Activated CD4-positive, alpha-beta T cell treated with anti-CD3 and anti-CD28 coated beads for 36 hours (primary cell): ENCODE measurements at regions not wholly inside any gene's neighbourhood (a gene's known extent, or its start where the extent isn't known, plus 50 kb on each side); places are given as distances from the start of the nearest gene placed in this dataset.
A peak's percentile ranks its signal among the peaks of the same experiment; 100 is the strongest.

ENCODE experiments used
- ATAC-seq: fragments of 200-7000 bp; cut with Tn5 transposase; one replicate; pipeline ENCODE4 v1.10.0; 2021; ENCODE audit warnings: mild to moderate bottlenecking, moderate library complexity
- CTCF ChIA-PET: fragments of 350-600 bp; sonication (Branson Sonifier 250); formaldehyde crosslinking; loops from one replicate; lab custom pipeline; 2021; ENCODE audit warnings: antibody characterized with exemption; lab: Charles Lee
- POLR2A ChIA-PET: fragments of 350-600 bp; sonication (Branson Sonifier 250); formaldehyde crosslinking; loops from one replicate; lab custom pipeline; 2021; ENCODE audit warnings: antibody characterized with exemption, inconsistent platforms; lab: Charles Lee
- DNase-seq: peaks from one replicate; pipeline ENCODE4 v3.0.0-alpha.2; 2020
- H3K27ac Mint-ChIP-seq: one replicate; pipeline ENCODE4 v1.8.0; 2021; ENCODE audit warnings: mixed read lengths
- H3K27me3 Mint-ChIP-seq: one replicate; pipeline ENCODE4 v1.8.0; 2021; ENCODE audit warnings: mixed read lengths
- H3K36me3 Mint-ChIP-seq: one replicate; pipeline ENCODE4 v1.8.0; 2021; ENCODE audit warnings: low read depth, mixed read lengths
- H3K4me1 Mint-ChIP-seq: one replicate; pipeline ENCODE4 v1.8.0; 2021; ENCODE audit warnings: mixed read lengths
- H3K4me3 Mint-ChIP-seq: one replicate; pipeline ENCODE4 v1.8.0; 2021; ENCODE audit warnings: mild to moderate bottlenecking, moderate library complexity, mixed read lengths
- H3K9me3 Mint-ChIP-seq: one replicate; pipeline ENCODE4 v1.8.0; 2021; ENCODE audit warnings: low read depth, mixed read lengths
- intact Hi-C, 2 experiments: fragments of 100-400 bp; cut with DNase I in 1 of 2; cut with micrococcal nuclease in 1 of 2; formaldehyde crosslinking; loops; one replicate each; pipeline versions ENCODE4 v1.14.2 to v1.15.1; 2022 to 2024; cut with DNase I, micrococcal nuclease

DNA sequence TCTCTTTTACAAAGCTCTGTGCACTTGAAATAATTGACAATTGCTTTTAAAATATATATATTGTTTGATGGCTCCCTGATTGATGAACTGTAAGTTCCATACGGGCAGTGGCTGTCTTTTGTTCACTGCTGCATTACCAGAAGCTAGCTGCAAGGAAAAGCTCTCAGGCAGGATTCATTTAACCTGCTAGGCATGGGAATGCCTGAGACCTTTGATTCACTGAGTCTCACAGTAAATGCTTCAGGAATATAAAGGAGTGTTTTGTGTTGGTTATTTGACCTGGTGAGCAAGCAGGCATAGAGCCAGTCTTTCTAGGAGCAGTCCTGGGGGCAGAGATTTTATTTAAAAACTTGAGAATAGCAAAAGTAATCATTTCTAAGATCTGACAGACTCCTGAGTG is 193.2 kb upstream of the ITGA4 start:
- intact Hi-C loops: no loop called here

DNA sequence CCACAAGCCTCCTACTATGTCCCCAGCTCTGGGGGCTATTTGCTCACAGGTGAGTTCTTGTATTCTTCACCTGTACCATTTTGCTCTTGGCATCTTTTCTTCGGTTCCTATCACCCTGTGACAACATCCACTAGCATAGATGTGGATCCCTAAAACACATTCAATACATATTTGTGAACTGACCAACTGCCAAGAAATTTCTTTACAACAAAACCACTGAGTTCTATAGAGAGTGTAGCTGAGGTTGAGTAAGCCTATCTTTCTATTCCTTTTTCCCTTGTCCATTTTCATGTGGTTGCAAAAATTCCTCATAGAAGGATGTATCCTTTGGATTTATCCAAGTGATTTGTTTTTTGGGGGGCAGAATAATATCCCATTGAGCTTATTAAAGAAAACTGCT is 192.7 kb upstream of the ITGA4 start:
- no peak overlapping the region for H3K4me3 Mint-ChIP-seq
- POLR2A ChIA-PET: no interaction called here

More for the DNA sequence above, 193.2 kb upstream of the ITGA4 start:
- Mint-ChIP-seq H3K36me3 (peaks cover 2% of the 10 kb centered on the region), H3K4me1 (peaks cover 23% of the 10 kb centered on the region), H3K4me3 (no peak overlapping the region), H3K27me3 (no peaks in the 10 kb centered on the region), H3K27ac (no peak overlapping the region), H3K9me3 (no peaks in the 10 kb centered on the region)
- ATAC-seq (no peak), DNase-seq (no peak)
- ChIA-PET CTCF (interaction anchor here (0.6 kb wide), 1 partner anchor 216 kb away, joined by 4 read pairs; no protein-coding TSS in a partner anchor), POLR2A (no interaction called here)

DNA sequence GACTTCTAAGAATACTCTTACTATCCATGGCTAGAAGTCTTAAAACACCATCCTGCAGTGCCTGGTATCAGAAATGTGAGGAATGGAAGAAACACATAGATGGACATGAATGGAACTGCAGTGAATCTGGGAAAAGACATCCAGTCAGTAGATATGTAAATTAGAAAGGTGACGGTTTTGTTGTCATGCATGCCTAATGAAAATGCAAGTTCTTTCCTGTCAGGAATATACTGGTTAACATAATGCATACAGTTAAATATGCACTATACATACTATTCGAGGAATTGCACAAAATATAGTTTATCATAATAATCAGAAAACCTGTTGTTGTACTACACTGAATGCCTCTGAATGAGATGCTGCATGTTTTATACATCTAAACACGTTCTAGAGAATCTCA is 190.6 kb upstream of the ITGA4 start:
- peaks cover 2% of the 10 kb centered on the region for H3K36me3 Mint-ChIP-seq
- CTCF ChIA-PET: interaction anchor here (0.6 to 0.7 kb wide), 2 partner anchors 261 to 1089 kb away, joined by 3 read pairs; no protein-coding TSS in a partner anchor
- POLR2A ChIA-PET: no interaction called here
- no peak for DNase-seq
- intact Hi-C loops: no loop called here
- H3K9me3 Mint-ChIP-seq: no peaks in the 10 kb centered on the region
- no peaks in the 10 kb centered on the region for H3K27me3 Mint-ChIP-seq
- peaks cover 23% of the 10 kb centered on the region for H3K4me1 Mint-ChIP-seq
- H3K4me3 Mint-ChIP-seq: no peak overlapping the region
- no peak overlapping the region for H3K27ac Mint-ChIP-seq
- ATAC-seq: no peak

More for the DNA sequence above, 192.7 kb upstream of the ITGA4 start:
- ATAC-seq (no peak), DNase-seq (no peak)
- intact Hi-C loops: no loop called here
- Mint-ChIP-seq H3K36me3 (peaks cover 2% of the 10 kb centered on the region), H3K27me3 (no peaks in the 10 kb centered on the region), H3K9me3 (no peaks in the 10 kb centered on the region), H3K4me1 (peaks cover 23% of the 10 kb centered on the region), H3K27ac (no peak overlapping the region)
- CTCF ChIA-PET: interaction anchor here (0.6 kb wide), 1 partner anchor 217 kb away, joined by 4 read pairs; no protein-coding TSS in a partner anchor

DNA sequence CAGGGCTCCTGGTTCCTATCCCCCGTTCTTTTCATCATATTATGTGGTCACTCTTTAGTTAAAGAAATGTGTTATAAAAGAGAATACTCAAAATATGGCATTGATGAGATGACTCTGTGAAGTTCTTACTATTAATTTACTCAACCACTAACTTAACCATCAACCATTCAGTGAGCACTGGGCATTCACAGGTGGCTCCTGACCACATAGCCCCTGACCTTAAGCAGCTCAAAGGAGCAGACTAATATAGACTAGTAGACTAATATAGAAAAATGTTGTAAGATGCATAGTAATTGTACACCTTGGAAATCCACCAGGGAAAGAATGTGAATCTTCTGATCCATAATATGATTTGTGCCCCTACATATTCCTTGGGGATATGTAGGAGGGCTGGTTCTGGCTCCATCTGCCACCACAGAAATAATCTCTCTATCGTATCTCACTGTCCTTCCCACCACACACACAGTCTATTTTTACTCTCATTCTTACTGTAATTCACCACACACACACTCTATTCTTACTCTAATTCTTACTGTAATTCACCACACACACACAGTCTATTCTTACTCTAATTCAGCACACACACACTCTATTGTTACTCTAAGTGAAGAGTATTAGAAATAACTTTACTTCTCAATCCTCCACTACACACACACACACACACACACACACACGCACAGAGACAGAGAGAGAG is 188.9 kb upstream of the ITGA4 start:
- no peaks in the 10 kb centered on the region for H3K27me3 Mint-ChIP-seq
- peaks cover 14% of the 10 kb centered on the region for H3K4me1 Mint-ChIP-seq
- ChIA-PET POLR2A (no interaction called here), CTCF (interaction anchor here (1.2 to 1.6 kb wide), 3 partner anchors 10 to 163 kb away, joined by 3 read pairs; no protein-coding TSS in a partner anchor)
- ATAC-seq (peak; percentile 58), DNase-seq (no peak)
- H3K4me3 Mint-ChIP-seq: no peak overlapping the region
- intact Hi-C loops: no loop called here
- H3K9me3 Mint-ChIP-seq: no peaks in the 10 kb centered on the region
- H3K36me3 Mint-ChIP-seq: peaks cover 2% of the 10 kb centered on the region
- H3K27ac Mint-ChIP-seq: no peak overlapping the region

DNA sequence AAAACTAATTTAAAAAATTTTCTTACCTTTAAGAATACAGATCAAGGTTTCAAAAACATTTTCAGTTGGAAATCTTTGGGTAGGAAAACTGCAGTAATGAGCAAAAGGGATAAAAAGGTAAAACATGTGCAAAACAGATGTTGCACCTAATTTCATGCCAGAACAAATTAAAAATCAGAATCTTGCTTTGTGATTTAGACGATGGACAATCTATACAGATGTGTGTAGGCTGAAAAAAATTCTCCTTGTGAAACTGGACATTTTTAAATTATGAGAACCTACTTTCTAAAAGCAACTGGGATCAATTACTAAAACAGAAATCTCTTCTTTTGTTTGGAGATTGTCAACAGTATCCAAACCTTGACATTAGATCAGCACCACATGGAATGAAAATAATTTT is 183.2 kb upstream of the ITGA4 start:
- no peak overlapping the region for H3K4me3 Mint-ChIP-seq

DNA sequence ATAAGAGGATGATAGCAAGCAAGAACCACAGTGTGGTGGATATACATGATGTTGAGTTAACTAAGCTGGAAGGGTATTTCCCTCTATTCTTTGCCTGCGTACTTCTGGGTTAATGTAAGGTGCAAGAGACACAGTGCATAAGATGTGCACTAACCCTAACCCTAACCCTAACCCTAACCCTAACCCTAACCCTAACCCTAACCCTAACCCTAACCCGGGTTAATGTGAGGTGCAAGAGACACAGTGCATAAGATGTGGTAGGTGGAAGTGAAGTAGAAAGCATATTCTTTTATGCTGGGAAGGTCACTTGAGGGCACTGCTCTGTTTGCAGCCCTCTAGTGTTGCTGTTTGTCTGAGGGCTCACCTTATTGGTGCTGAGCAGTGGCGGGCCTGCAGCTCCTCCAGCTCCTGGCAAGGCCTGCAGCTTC is 181.5 kb upstream of the ITGA4 start:
- POLR2A ChIA-PET: no interaction called here
- CTCF ChIA-PET: interaction anchor here (1.2 to 1.4 kb wide), 2 partner anchors 20 to 70 kb away, joined by 3 to 7 read pairs; no protein-coding TSS in a partner anchor
- no peaks in the 10 kb centered on the region for H3K27me3 Mint-ChIP-seq
- ATAC-seq (peak; percentile 88), DNase-seq (peak; percentile 26)
- no peaks in the 10 kb centered on the region for H3K9me3 Mint-ChIP-seq
- H3K4me3 Mint-ChIP-seq: no peak overlapping the region
- H3K27ac Mint-ChIP-seq: peak overlapping the region; percentile 47
- intact Hi-C loops: loop anchor here in 1 of 2 experiments (2.0 to 5.0 kb wide), 2 partner anchors 17 to 33 kb away; no protein-coding TSS in a partner anchor
- H3K4me1 Mint-ChIP-seq: peaks cover 31% of the 10 kb centered on the region
- H3K36me3 Mint-ChIP-seq: no peaks in the 10 kb centered on the region

More for the DNA sequence above, 183.2 kb upstream of the ITGA4 start:
- intact Hi-C loops: loop anchor here in 1 of 2 experiments (2.0 kb wide), 1 partner anchor 15 kb away; no protein-coding TSS in a partner anchor
- H3K9me3 Mint-ChIP-seq: no peaks in the 10 kb centered on the region
- H3K36me3 Mint-ChIP-seq: no peaks in the 10 kb centered on the region
- ATAC-seq (no peak), DNase-seq (no peak)
- ChIA-PET POLR2A (no interaction called here), CTCF (no interaction called here)
- H3K27me3 Mint-ChIP-seq: no peaks in the 10 kb centered on the region
- H3K27ac Mint-ChIP-seq: no peak overlapping the region
- H3K4me1 Mint-ChIP-seq: peaks cover 26% of the 10 kb centered on the region

DNA sequence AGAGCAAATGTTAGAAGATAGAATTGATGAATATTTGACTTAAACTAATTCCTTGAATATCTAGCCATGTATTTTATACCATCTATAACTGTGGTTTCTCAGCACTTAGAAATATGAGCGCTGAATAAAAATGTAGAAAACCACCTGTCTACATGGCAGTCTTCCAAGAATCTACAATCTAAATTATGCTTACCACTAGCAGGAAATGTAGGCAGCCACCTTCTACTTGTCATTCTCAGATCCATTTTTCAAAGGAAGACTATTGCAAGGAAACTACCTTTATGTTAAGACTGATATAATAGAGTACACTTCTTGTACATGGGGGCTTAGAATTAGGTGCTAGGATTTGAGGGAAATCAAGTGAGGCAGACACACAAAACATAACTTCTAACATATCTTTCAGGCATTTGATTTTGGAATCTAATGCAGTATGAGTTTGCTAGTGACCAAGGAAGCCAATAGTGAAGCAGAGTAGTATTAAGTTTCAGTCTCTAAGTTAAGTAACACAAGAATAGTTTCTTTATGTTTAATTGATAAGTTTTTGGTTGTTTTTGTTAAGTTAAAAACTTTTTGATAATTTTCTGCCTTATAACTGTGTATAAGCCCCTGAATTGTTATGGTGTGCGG is 175.9 kb upstream of the ITGA4 start:
- H3K27me3 Mint-ChIP-seq: no peaks in the 10 kb centered on the region
- ChIA-PET CTCF (no interaction called here), POLR2A (no interaction called here)
- H3K4me3 Mint-ChIP-seq: no peak overlapping the region
- peak; percentile 65 for ATAC-seq
- peak overlapping the region; percentile 71 for H3K27ac Mint-ChIP-seq
- peaks cover 3% of the 10 kb centered on the region for H3K36me3 Mint-ChIP-seq
- H3K9me3 Mint-ChIP-seq: peaks cover 2% of the 10 kb centered on the region
- intact Hi-C loops: loop anchor here in 1 of 2 experiments (2.0 kb wide), 1 partner anchor 21 kb away; no protein-coding TSS in a partner anchor
- H3K4me1 Mint-ChIP-seq: peaks cover 23% of the 10 kb centered on the region
- no peak for DNase-seq

DNA sequence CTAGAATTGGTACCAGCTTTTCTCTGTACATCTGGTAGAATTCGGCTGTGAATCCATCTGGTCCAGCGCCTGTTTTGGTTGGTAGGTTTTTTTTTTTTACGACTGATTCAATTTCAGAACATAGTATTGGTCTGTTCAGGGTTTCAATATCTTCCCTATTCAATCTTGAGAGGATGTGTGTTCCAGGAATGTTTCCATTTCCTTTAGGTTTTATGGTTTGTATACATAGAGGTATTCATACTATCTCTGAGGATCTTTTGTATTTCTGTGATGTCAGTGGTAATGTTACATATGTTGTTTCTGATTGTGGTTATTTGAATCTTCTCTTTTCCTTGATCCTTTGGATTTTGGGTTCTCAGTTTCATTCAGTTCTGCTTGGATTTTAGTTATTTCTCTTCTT is 172.1 kb upstream of the ITGA4 start:
- CTCF ChIA-PET: interaction anchor here (0.7 kb wide), 1 partner anchor 882 kb away, joined by 3 read pairs; no protein-coding TSS in a partner anchor
- ATAC-seq (no peak), DNase-seq (no peak)
- H3K27me3 Mint-ChIP-seq: no peaks in the 10 kb centered on the region
- no peak overlapping the region for H3K27ac Mint-ChIP-seq
- peaks cover 2% of the 10 kb centered on the region for H3K9me3 Mint-ChIP-seq
- intact Hi-C loops: no loop called here
- no peak overlapping the region for H3K4me3 Mint-ChIP-seq
- H3K4me1 Mint-ChIP-seq: peaks cover 28% of the 10 kb centered on the region
- POLR2A ChIA-PET: no interaction called here
- peaks cover 3% of the 10 kb centered on the region for H3K36me3 Mint-ChIP-seq

DNA sequence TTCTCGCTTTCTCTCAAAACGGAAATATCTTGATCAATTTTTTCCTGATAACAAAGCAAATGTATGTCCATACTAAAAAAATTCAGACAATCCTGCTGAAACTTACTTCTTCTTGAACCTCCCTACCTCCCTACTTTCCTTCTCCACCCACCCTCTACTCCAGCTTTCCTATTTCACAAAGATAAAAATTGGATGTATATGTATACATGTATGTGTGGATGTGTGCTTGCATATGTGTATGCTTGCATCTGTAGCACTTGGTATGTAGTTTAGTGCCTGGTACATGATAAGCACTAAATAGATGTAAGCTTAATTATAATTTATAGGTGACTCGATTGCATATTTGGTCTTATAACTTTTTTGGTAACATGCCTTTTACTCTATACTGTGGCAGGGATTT is 167.5 kb upstream of the ITGA4 start:
- no peaks in the 10 kb centered on the region for H3K27me3 Mint-ChIP-seq
- POLR2A ChIA-PET: no interaction called here
- ATAC-seq (peak; percentile 61), DNase-seq (no peak)
- peaks cover 13% of the 10 kb centered on the region for H3K4me1 Mint-ChIP-seq
- H3K9me3 Mint-ChIP-seq: no peaks in the 10 kb centered on the region
- intact Hi-C loops: no loop called here
- no peak overlapping the region for H3K27ac Mint-ChIP-seq
- H3K36me3 Mint-ChIP-seq: peaks cover under 1% of the 10 kb centered on the region
- CTCF ChIA-PET: interaction anchor here (0.7 kb wide), 1 partner anchor 64 kb away, joined by 3 read pairs; no protein-coding TSS in a partner anchor
- no peak overlapping the region for H3K4me3 Mint-ChIP-seq

DNA sequence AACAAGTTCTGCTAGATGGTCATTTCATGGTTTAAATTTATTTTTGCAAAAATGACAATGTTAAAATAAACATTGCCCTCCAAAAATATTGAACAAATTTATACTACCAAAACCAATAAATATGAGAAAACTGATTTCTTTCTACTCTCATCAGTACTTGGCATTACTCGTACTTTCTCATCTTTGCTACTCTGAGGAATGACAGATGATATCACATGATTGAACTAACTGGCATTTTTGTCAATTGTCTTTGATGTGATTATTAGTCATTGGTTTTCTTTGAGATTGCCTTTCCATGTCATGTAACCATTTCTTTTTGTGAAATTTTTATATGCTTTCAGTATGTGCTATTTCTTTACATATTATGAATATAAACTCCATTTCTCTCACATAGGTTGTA is 167.0 kb upstream of the ITGA4 start:
- intact Hi-C loops: no loop called here
- peaks cover 13% of the 10 kb centered on the region for H3K4me1 Mint-ChIP-seq
- CTCF ChIA-PET: interaction anchor here (0.7 kb wide), 1 partner anchor 64 kb away, joined by 3 read pairs; no protein-coding TSS in a partner anchor

DNA sequence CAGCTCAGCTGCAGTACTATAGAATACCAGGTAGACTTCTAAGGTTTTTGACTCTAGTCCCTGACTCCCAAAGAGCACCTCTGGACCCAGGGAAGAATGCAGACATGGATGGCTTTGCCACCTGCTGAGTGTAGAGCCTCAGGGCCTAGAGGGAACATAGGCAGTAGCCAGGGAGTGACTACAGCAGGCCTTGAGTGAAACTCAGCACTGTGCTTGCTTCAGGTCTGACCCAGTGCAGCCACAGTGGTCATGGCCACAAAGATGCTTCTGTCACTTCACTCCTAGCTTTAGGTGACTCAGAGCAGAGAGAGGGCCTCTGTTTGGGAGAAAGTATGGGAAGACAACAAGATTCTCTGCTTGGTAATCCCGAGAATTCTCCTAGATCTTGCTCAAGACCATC is 162.2 kb upstream of the ITGA4 start:
- intact Hi-C loops: no loop called here
- H3K36me3 Mint-ChIP-seq: peaks cover 9% of the 10 kb centered on the region
- H3K4me1 Mint-ChIP-seq: peaks cover 8% of the 10 kb centered on the region
- DNase-seq: no peak
- H3K9me3 Mint-ChIP-seq: peaks cover 27% of the 10 kb centered on the region
- no peak overlapping the region for H3K27ac Mint-ChIP-seq
- ChIA-PET POLR2A (no interaction called here), CTCF (interaction anchor here (1.3 kb wide), 1 partner anchor 19 kb away, joined by 7 read pairs; no protein-coding TSS in a partner anchor)
- ATAC-seq: no peak
- H3K27me3 Mint-ChIP-seq: no peaks in the 10 kb centered on the region
- no peak overlapping the region for H3K4me3 Mint-ChIP-seq

More for the DNA sequence above, 167.0 kb upstream of the ITGA4 start:
- peak; percentile 77 for ATAC-seq
- Mint-ChIP-seq H3K9me3 (no peaks in the 10 kb centered on the region), H3K4me3 (no peak overlapping the region), H3K27me3 (no peaks in the 10 kb centered on the region), H3K27ac (no peak overlapping the region), H3K36me3 (no peaks in the 10 kb centered on the region)
- POLR2A ChIA-PET: no interaction called here
- no peak for DNase-seq
